ENCODE measurements at regions not wholly inside any gene's neighbourhood (a gene's known extent, or its start where the extent isn't known, plus 50 kb on each side); places are given as distances from the start of the nearest gene placed in this dataset.

DNA sequence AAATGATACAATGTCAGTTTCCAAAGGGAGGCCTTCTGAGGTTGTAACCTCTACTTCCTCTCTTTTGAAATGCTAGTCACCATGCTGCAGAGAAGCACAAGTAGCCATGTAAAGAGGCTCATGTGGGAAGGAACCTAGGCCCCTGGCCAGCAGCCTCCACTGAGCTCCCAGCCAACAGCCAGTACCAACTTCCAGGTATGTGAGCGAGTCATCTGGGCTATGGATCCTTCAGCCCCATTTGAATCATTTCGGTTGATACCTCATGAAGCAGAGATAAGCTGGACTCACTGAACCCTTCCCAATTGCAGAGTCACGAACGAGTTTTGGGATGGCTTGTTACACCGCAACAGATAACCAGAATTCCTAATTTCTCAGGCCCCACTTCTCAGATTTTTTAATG, 187.0 kb upstream of the LDB2 start:
- Histone ChIP-seq H4K20me1 (ENCODE audit: control insufficient read depth, insufficient read depth, low read depth, low read length) (no peaks in the 10 kb centered on the region), H3K4me1 (ENCODE audit: control insufficient read depth, low read length) (no peaks in the 10 kb centered on the region), H3K4me2 (ENCODE audit: low read length) (no peak overlapping the region), H3K79me2 (ENCODE audit: control insufficient read depth, low read length) (no peaks in the 10 kb centered on the region), H3K4me3 (ENCODE audit: low read length) (no peak overlapping the region), H3K9me2 (replicated peaks; ENCODE audit: control insufficient read depth, low read length) (no peaks in the 10 kb centered on the region), H3K9me3 (ENCODE audit: control insufficient read depth, insufficient read depth, low read length) (no peaks in the 10 kb centered on the region), H3K36me3 (ENCODE audit: control insufficient read depth, low read length) (no peaks in the 10 kb centered on the region), H3F3A (ENCODE audit: control insufficient read depth, insufficient read depth) (no peaks in the 10 kb centered on the region), H3K27ac (ENCODE audit: low read depth, low read length) (no peak overlapping the region), H3K27me3 (ENCODE audit: control insufficient read depth, low read length) (no peaks in the 10 kb centered on the region)
- TF ChIP-seq CTCF (IDR thresholded peaks at IDR 0.05; ENCODE audit: low read depth, low read length, poor library complexity, severe bottlenecking) (no peak), EZH2phosphoT487 (IDR thresholded peaks at IDR 0.05; ENCODE audit: borderline replicate concordance, low read length) (no peak)

GRCh38 chr4:17082186-17082585, 183.7 kb upstream of the LDB2 start:
- no peak overlapping the region for H3K4me3 ChIP-seq (ENCODE audit: low read length)
- H3K9me3 ChIP-seq (ENCODE audit: control insufficient read depth, insufficient read depth, low read length): no peaks in the 10 kb centered on the region
- no peak overlapping the region for H3K27ac ChIP-seq (ENCODE audit: low read depth, low read length)
- H3K4me1 ChIP-seq (ENCODE audit: control insufficient read depth, low read length): no peaks in the 10 kb centered on the region
- H3K4me2 ChIP-seq (ENCODE audit: low read length): no peak overlapping the region
- TF ChIP-seq CTCF (IDR thresholded peaks at IDR 0.05; ENCODE audit: low read depth, low read length, poor library complexity, severe bottlenecking): no peak
- TF ChIP-seq EZH2phosphoT487 (IDR thresholded peaks at IDR 0.05; ENCODE audit: borderline replicate concordance, low read length): no peak
- no peaks in the 10 kb centered on the region for H3K27me3 ChIP-seq (ENCODE audit: control insufficient read depth, low read length)
- no peaks in the 10 kb centered on the region for H3K79me2 ChIP-seq (ENCODE audit: control insufficient read depth, low read length)
- H3F3A ChIP-seq (ENCODE audit: control insufficient read depth, insufficient read depth): no peaks in the 10 kb centered on the region
- no peaks in the 10 kb centered on the region for H3K36me3 ChIP-seq (ENCODE audit: control insufficient read depth, low read length)
- no peaks in the 10 kb centered on the region for H4K20me1 ChIP-seq (ENCODE audit: control insufficient read depth, insufficient read depth, low read depth, low read length)
- H3K9me2 ChIP-seq (replicated peaks; ENCODE audit: control insufficient read depth, low read length): no peaks in the 10 kb centered on the region

DNA sequence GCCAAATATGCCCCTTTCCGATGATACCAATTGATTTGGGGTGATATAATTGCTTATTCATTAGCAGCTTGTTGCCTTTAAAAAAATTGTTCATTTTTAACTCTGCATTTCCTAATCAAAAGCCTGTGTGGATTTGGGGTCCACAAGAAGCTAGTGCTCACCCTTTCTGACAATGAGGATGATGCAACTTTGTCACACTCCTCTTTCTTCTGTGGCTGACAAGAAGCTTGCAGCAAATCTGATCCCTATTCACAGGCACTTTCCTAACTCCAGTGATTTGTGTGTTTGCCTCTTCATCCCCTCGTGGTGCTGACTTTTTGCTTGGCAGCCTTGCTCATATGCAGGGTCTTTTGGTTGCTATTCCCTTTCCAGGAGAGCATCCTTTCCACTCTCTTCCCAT, 182.7 kb upstream of the LDB2 start:
- Histone ChIP-seq H3K79me2 (ENCODE audit: control insufficient read depth, low read length) (no peaks in the 10 kb centered on the region), H4K20me1 (ENCODE audit: control insufficient read depth, insufficient read depth, low read depth, low read length) (no peaks in the 10 kb centered on the region), H3K9me3 (ENCODE audit: control insufficient read depth, insufficient read depth, low read length) (no peaks in the 10 kb centered on the region), H3K27me3 (ENCODE audit: control insufficient read depth, low read length) (no peaks in the 10 kb centered on the region), H3K4me3 (ENCODE audit: low read length) (no peak overlapping the region), H3F3A (ENCODE audit: control insufficient read depth, insufficient read depth) (no peaks in the 10 kb centered on the region), H3K4me1 (ENCODE audit: control insufficient read depth, low read length) (no peaks in the 10 kb centered on the region), H3K27ac (ENCODE audit: low read depth, low read length) (no peak overlapping the region), H3K9me2 (replicated peaks; ENCODE audit: control insufficient read depth, low read length) (no peaks in the 10 kb centered on the region), H3K36me3 (ENCODE audit: control insufficient read depth, low read length) (no peaks in the 10 kb centered on the region), H3K4me2 (ENCODE audit: low read length) (no peak overlapping the region)
- TF ChIP-seq EZH2phosphoT487 (IDR thresholded peaks at IDR 0.05; ENCODE audit: borderline replicate concordance, low read length) (no peak), CTCF (IDR thresholded peaks at IDR 0.05; ENCODE audit: low read depth, low read length, poor library complexity, severe bottlenecking) (no peak)

DNA sequence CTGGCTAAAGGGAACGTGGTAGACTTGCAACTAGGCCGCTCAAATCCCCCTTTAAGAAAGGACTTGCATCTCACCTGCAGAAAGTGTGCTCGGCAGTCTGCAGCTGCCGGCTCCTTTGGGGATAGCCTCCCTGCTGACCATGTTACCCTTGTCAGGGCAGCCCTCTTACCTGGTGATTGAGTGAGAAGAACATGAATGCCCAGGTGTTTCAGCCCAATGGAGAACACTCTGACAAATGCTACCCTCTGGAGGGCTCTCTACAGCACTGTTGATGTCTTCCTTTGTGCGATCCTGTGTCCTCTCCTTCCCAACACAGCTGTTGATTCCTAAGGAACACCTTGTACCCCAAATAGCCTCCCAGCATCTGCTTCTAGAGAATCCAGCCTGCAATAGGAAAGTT, 178.7 kb upstream of the LDB2 start:
- H3K4me3 ChIP-seq (ENCODE audit: low read length): no peak overlapping the region
- no peaks in the 10 kb centered on the region for H3K79me2 ChIP-seq (ENCODE audit: control insufficient read depth, low read length)
- H3K36me3 ChIP-seq (ENCODE audit: control insufficient read depth, low read length): no peaks in the 10 kb centered on the region
- H3K27ac ChIP-seq (ENCODE audit: low read depth, low read length): no peak overlapping the region
- no peaks in the 10 kb centered on the region for H3K9me2 ChIP-seq (replicated peaks; ENCODE audit: control insufficient read depth, low read length)
- no peaks in the 10 kb centered on the region for H3K27me3 ChIP-seq (ENCODE audit: control insufficient read depth, low read length)
- no peaks in the 10 kb centered on the region for H3F3A ChIP-seq (ENCODE audit: control insufficient read depth, insufficient read depth)
- no peaks in the 10 kb centered on the region for H4K20me1 ChIP-seq (ENCODE audit: control insufficient read depth, insufficient read depth, low read depth, low read length)
- no peaks in the 10 kb centered on the region for H3K4me1 ChIP-seq (ENCODE audit: control insufficient read depth, low read length)
- H3K9me3 ChIP-seq (ENCODE audit: control insufficient read depth, insufficient read depth, low read length): no peaks in the 10 kb centered on the region
- TF ChIP-seq EZH2phosphoT487 (IDR thresholded peaks at IDR 0.05; ENCODE audit: borderline replicate concordance, low read length): no peak
- no peak for TF ChIP-seq CTCF (IDR thresholded peaks at IDR 0.05; ENCODE audit: low read depth, low read length, poor library complexity, severe bottlenecking)
- no peak overlapping the region for H3K4me2 ChIP-seq (ENCODE audit: low read length)

Data from DOHH2 (cell line).